Smooth muscle cell (in vitro differentiated cells): ENCODE measurements at regions not wholly inside any gene's neighbourhood (a gene's known extent, or its start where the extent isn't known, plus 50 kb on each side); places are given as distances from the start of the nearest gene placed in this dataset.

Source experiments
- DNase-seq: peaks from one replicate; lab custom pipeline; 2025; ENCODE audit not compliant: unreplicated experiment; lab: John Stamatoyannopoulos, UW
- H2AFZ ChIP-seq: fragments of 200-600 bp; sonication (generic); 2 replicates; pipeline ENCODE4 v1.6.0; 2016; ENCODE audit warnings: antibody characterized with exemption, low read depth, mild to moderate bottlenecking
- H3F3A ChIP-seq: fragments of 200-600 bp; sonication (generic); 2 replicates; pipeline ENCODE4 v1.6.0; 2017; ENCODE audit warnings: antibody characterized with exemption, low read depth
- H3K27ac ChIP-seq: fragments of 200-600 bp; sonication (generic); 2 replicates; pipeline ENCODE4 v1.5.1; 2016; ENCODE audit warnings: low read depth, mild to moderate bottlenecking
- H3K27me3 ChIP-seq: fragments of 200-600 bp; sonication (generic); 2 replicates; pipeline ENCODE4 v1.6.1; 2016; ENCODE audit warnings: low read depth, mild to moderate bottlenecking
- H3K36me3 ChIP-seq: fragments of 200-600 bp; sonication (generic); 2 replicates; pipeline ENCODE4 v1.5.1; 2016; ENCODE audit warnings: low read depth
- H3K4me1 ChIP-seq: fragments of 200-600 bp; sonication (generic); 2 replicates; pipeline ENCODE4 v1.5.1; 2016; ENCODE audit warnings: low read depth
- H3K4me2 ChIP-seq: fragments of 200-600 bp; sonication (generic); 2 replicates; pipeline ENCODE4 v1.6.0; 2016; ENCODE audit warnings: mild to moderate bottlenecking
- H3K4me3 ChIP-seq: fragments of 200-600 bp; sonication (generic); 2 replicates; pipeline ENCODE4 v1.5.1; 2016; ENCODE audit warnings: mild to moderate bottlenecking
- H3K79me2 ChIP-seq: fragments of 200-600 bp; sonication (generic); 2 replicates; pipeline ENCODE4 v1.6.0; 2016; ENCODE audit warnings: low read depth, mild to moderate bottlenecking
- H3K9ac ChIP-seq: fragments of 200-600 bp; sonication (generic); 2 replicates; pipeline ENCODE4 v1.6.0; 2016; ENCODE audit warnings: low read depth
- H3K9me3 ChIP-seq: fragments of 200-600 bp; sonication (generic); replicated peaks from 2 replicates; pipeline ENCODE4 v1.5.1; 2016; ENCODE audit warnings: low read depth
- H4K20me1 ChIP-seq: fragments of 200-600 bp; sonication (generic); 2 replicates; pipeline ENCODE4 v1.6.0; 2016; ENCODE audit warnings: low read depth
- CTCF ChIP-seq: fragments of 200-600 bp; sonication (generic); IDR thresholded peaks from 2 replicates; pipeline ENCODE4 v1.5.1; 2017; ENCODE audit warnings: borderline replicate concordance, mild to moderate bottlenecking, antibody characterized with exemption; ENCODE audit not compliant: insufficient read depth, poor library complexity, severe bottlenecking
- WGBS: methylation state at CpG from one replicate; pipeline ENCODE4 v1.1.7; 2016; ENCODE audit warnings: low lambda C conversion rate; 5-methylcytosine and 5-hydroxymethylcytosine counted together
- small RNA-seq: library from RNA; depleted of rRNA; stranded (forward); fragments of <200 nt; gene quantifications from one replicate; pipeline ENCODE3, GENCODE V24; 2014

GRCh38 chr12:48420039-48420775, 52.2 kb upstream of the ANP32D start:
- WGBS: 9% methylated on average over 3 of the region's 3 CpGs
- H2AFZ ChIP-seq: no peak overlapping the region
- peak overlapping the region; percentile 79 for H3K4me2 ChIP-seq

GRCh38 chr12:48422060-48422459, 50.3 kb upstream of the ANP32D start:
- H4K20me1 ChIP-seq: no peaks in the 10 kb centered on the region
- DNase-seq: no peak
- H3K4me3 ChIP-seq: no peak overlapping the region
- WGBS: 63% methylated on average over 1 of the region's 1 CpG
- no peaks in the 10 kb centered on the region for H3K27me3 ChIP-seq
- no peak for TF ChIP-seq CTCF
- no peak overlapping the region for H3K4me2 ChIP-seq
- no peaks in the 10 kb centered on the region for H3K36me3 ChIP-seq
- no peaks in the 10 kb centered on the region for H3K79me2 ChIP-seq
- H3F3A ChIP-seq: peaks cover 18% of the 10 kb centered on the region
- no peaks in the 10 kb centered on the region for H3K9me3 ChIP-seq
- peaks cover 16% of the 10 kb centered on the region for H3K4me1 ChIP-seq
- no peak overlapping the region for H3K9ac ChIP-seq
- no peak overlapping the region for H3K27ac ChIP-seq
- H2AFZ ChIP-seq: no peak overlapping the region

More at GRCh38 chr12:48420039-48420775, 52.2 kb upstream of the ANP32D start:
- no peak for TF ChIP-seq CTCF
- Histone ChIP-seq H3K27ac (peak overlapping the region; percentile 62), H3K4me3 (no peak overlapping the region), H3K36me3 (no peaks in the 10 kb centered on the region), H3K27me3 (no peaks in the 10 kb centered on the region), H3K79me2 (no peaks in the 10 kb centered on the region), H3K9me3 (no peaks in the 10 kb centered on the region), H3K4me1 (peaks cover 16% of the 10 kb centered on the region), H3K9ac (no peak overlapping the region), H3F3A (peaks cover 18% of the 10 kb centered on the region), H4K20me1 (no peaks in the 10 kb centered on the region)
- DNase-seq: no peak

Small RNA genes in the stretch of these regions (small RNA-seq; reads per million reads assigned to genes)
- gene OR8S21P: 0.13 reads per million
